Ectodermal cell (in vitro differentiated cells): ENCODE measurements at regions not wholly inside any gene's neighbourhood (a gene's known extent, or its start where the extent isn't known, plus 50 kb on each side); places are given as distances from the start of the nearest gene placed in this dataset.
"Not testable (repeated sequence)": the region's sequence is repeated elsewhere in the genome, so short reads cannot be mapped to it uniquely, and the experiment has no call there.

ENCODE experiments used
- H3K27ac ChIP-seq: 2 replicates; pipeline ENCODE4 v1.7.0; 2013; ENCODE audit warnings: mild to moderate bottlenecking, low read depth, low read length; ENCODE audit not compliant: insufficient read depth, poor library complexity, severe bottlenecking
- H3K27me3 ChIP-seq: 2 replicates; pipeline ENCODE4 v1.7.0; 2013; ENCODE audit warnings: mild to moderate bottlenecking, low read length; ENCODE audit not compliant: insufficient read depth, control insufficient read depth, poor library complexity, severe bottlenecking
- H3K36me3 ChIP-seq: one replicate; pipeline ENCODE4 v1.7.0; 2013; ENCODE audit warnings: low read length; ENCODE audit not compliant: control insufficient read depth, insufficient read depth
- H3K4me1 ChIP-seq: one replicate; pipeline ENCODE4 v1.7.0; 2013; ENCODE audit warnings: low read length; ENCODE audit not compliant: control insufficient read depth, insufficient read depth
- H3K4me3 ChIP-seq: 2 replicates; pipeline ENCODE4 v1.7.0; 2013; ENCODE audit warnings: low read depth, low read length, control low read depth; ENCODE audit not compliant: insufficient read depth
- H3K9me3 ChIP-seq: 2 replicates; pipeline ENCODE4 v1.7.0; 2013; ENCODE audit warnings: mild to moderate bottlenecking, low read length, moderate library complexity; ENCODE audit not compliant: control insufficient read depth
- WGBS, 2 experiments: methylation state at CpG; one replicate each; pipeline ENCODE4 v1.1.7; 2013; ENCODE audit warnings: missing lambda C conversion rate in 2 of 2; 5-methylcytosine and 5-hydroxymethylcytosine counted together

- peak overlapping the region; percentile 96 for H3K27ac ChIP-seq
- no peaks in the 10 kb centered on the region for H3K9me3 ChIP-seq
- peaks cover 45% of the 10 kb centered on the region for H3K4me1 ChIP-seq
- no peaks in the 10 kb centered on the region for H3K27me3 ChIP-seq
- WGBS, 2 experiments = 15% methylated on average over 28 of the region's 28 CpGs
- no peaks in the 10 kb centered on the region for H3K36me3 ChIP-seq
- peak overlapping the region; percentile 14 for H3K4me3 ChIP-seq
These were observed 66.6 kb upstream of the CCDC167 start for GRCh38 chr6:37566111-37566949.

GRCh38 chr6:37565267-37566110 lies 65.8 kb upstream of the CCDC167 start:
- 1% methylated on average over 17 of the region's 17 CpGs for WGBS, 2 experiments
- Histone ChIP-seq H3K27me3 (no peaks in the 10 kb centered on the region), H3K4me1 (peaks cover 46% of the 10 kb centered on the region), H3K4me3 (peak overlapping the region; percentile 14), H3K9me3 (no peaks in the 10 kb centered on the region), H3K36me3 (no peaks in the 10 kb centered on the region), H3K27ac (peak overlapping the region; percentile 96)

GRCh38 chr6:37562926-37563288 lies 63.2 kb upstream of the CCDC167 start:
- not testable (repeated sequence) for H3K9me3 ChIP-seq, H3K27ac ChIP-seq, H3K4me3 ChIP-seq, H3K36me3 ChIP-seq, H3K27me3 ChIP-seq
- H3K4me1 ChIP-seq = peaks cover 60% of the 10 kb centered on the region
- 90 to 91% methylated on average over 4 of the region's 4 CpGs for WGBS, 2 experiments

GRCh38 chr6:37561361-37561760 lies 61.7 kb upstream of the CCDC167 start:
- peaks cover 61% of the 10 kb centered on the region for H3K4me1 ChIP-seq

GRCh38 chr6:37560737-37561103 lies 61.0 kb upstream of the CCDC167 start:
- H3K27ac ChIP-seq = no peak overlapping the region
- 90 to 97% methylated on average over 3 of the region's 3 CpGs for WGBS, 2 experiments
- H3K36me3 ChIP-seq = no peaks in the 10 kb centered on the region
- peaks cover 61% of the 10 kb centered on the region for H3K4me1 ChIP-seq
- no peak overlapping the region for H3K4me3 ChIP-seq
- H3K9me3 ChIP-seq = no peaks in the 10 kb centered on the region
- H3K27me3 ChIP-seq = no peaks in the 10 kb centered on the region

More at GRCh38 chr6:37561361-37561760, 61.7 kb upstream of the CCDC167 start:
- WGBS, 2 experiments = 97 to 98% methylated on average over 3 to 4 of the region's 4 CpGs
- H3K36me3 ChIP-seq = no peaks in the 10 kb centered on the region
- no peak overlapping the region for H3K4me3 ChIP-seq
- H3K9me3 ChIP-seq = no peaks in the 10 kb centered on the region
- no peaks in the 10 kb centered on the region for H3K27me3 ChIP-seq
- H3K27ac ChIP-seq = no peak overlapping the region

- peaks cover 61% of the 10 kb centered on the region for H3K4me1 ChIP-seq
These were observed 59.8 kb upstream of the CCDC167 start for GRCh38 chr6:37559501-37559900.

GRCh38 chr6:37559050-37559449 lies 59.4 kb upstream of the CCDC167 start:
- no peak overlapping the region for H3K27ac ChIP-seq
- WGBS, 2 experiments = 83 to 86% methylated on average over 6 of the region's 6 CpGs

More at GRCh38 chr6:37559501-37559900, 59.8 kb upstream of the CCDC167 start:
- Histone ChIP-seq H3K27me3 (no peaks in the 10 kb centered on the region), H3K4me3 (no peak overlapping the region), H3K36me3 (no peaks in the 10 kb centered on the region), H3K27ac (peak overlapping the region; percentile 61), H3K9me3 (no peaks in the 10 kb centered on the region)
- WGBS, 2 experiments = 58 to 60% methylated on average over 4 of the region's 4 CpGs

GRCh38 chr6:37558646-37559045 lies 59.0 kb upstream of the CCDC167 start:
- Histone ChIP-seq H3K4me1 (peaks cover 61% of the 10 kb centered on the region), H3K27me3 (no peaks in the 10 kb centered on the region), H3K27ac (no peak overlapping the region), H3K4me3 (no peak overlapping the region), H3K9me3 (no peaks in the 10 kb centered on the region), H3K36me3 (no peaks in the 10 kb centered on the region)
- WGBS, 2 experiments = 88% methylated on average over 14 of the region's 14 CpGs

More at GRCh38 chr6:37559050-37559449, 59.4 kb upstream of the CCDC167 start:
- Histone ChIP-seq H3K27me3 (no peaks in the 10 kb centered on the region), H3K9me3 (no peaks in the 10 kb centered on the region), H3K4me3 (no peak overlapping the region), H3K36me3 (no peaks in the 10 kb centered on the region), H3K4me1 (peaks cover 61% of the 10 kb centered on the region)

- Histone ChIP-seq H3K27ac (no peak overlapping the region), H3K4me1 (peaks cover 64% of the 10 kb centered on the region), H3K4me3 (no peak overlapping the region), H3K36me3 (no peaks in the 10 kb centered on the region), H3K27me3 (no peaks in the 10 kb centered on the region), H3K9me3 (no peaks in the 10 kb centered on the region)
- 90 to 91% methylated on average over 5 of the region's 5 CpGs for WGBS, 2 experiments
These were observed 58.5 kb upstream of the CCDC167 start for GRCh38 chr6:37558168-37558567.

GRCh38 chr6:37557645-37558114 lies 58.0 kb upstream of the CCDC167 start:
- Histone ChIP-seq H3K4me1 (peaks cover 68% of the 10 kb centered on the region), H3K9me3 (no peaks in the 10 kb centered on the region), H3K36me3 (no peaks in the 10 kb centered on the region), H3K27me3 (no peaks in the 10 kb centered on the region), H3K27ac (no peak overlapping the region), H3K4me3 (no peak overlapping the region)
- WGBS, 2 experiments = 52 to 58% methylated on average over 8 of the region's 8 CpGs
